ENCODE measurements at regions not wholly inside any gene's neighbourhood (a gene's known extent, or its start where the extent isn't known, plus 50 kb on each side); places are given as distances from the start of the nearest gene placed in this dataset.

DNA sequence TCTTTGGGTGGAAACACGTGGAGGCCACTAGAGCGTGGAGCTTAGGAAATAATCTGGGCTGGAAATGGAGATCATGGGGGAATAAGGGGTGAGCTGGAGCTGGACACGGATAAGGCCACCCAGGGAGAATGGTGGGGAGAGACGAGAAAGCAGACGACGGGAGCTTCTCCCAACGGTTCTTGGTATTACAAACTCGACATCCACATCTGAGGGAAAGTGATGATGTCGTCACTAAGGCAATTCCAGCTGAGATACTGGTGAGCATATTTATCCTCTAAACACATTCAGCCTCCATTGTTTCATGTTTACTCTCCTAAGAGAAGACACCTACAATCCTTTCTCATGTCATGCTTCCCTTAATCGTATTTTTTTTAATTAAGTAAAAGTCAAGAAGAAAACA is 50.2 kb upstream of the SNX9 start:
- DNase-seq (ENCODE audit: low read depth) = no peak
